GM12864 (cell line): ENCODE measurements at regions not wholly inside any gene's neighbourhood (a gene's known extent, or its start where the extent isn't known, plus 50 kb on each side); places are given as distances from the start of the nearest gene placed in this dataset.

Experiments used
- DNase-seq: peaks from one replicate; pipeline ENCODE4 v3.0.0-alpha.2; 2011; ENCODE audit warnings: low read depth
- H3K4me3 ChIP-seq: 2 replicates; pipeline ENCODE4 v1.5.1; 2011; ENCODE audit warnings: mild to moderate bottlenecking, low read depth, low read length, control low read depth
- TF ChIP-seq, protein P1 (sequence below): IDR thresholded peaks from 2 replicates; pipeline ENCODE4 v1.5.1; 2011; ENCODE audit warnings: low read depth, mild to moderate bottlenecking, moderate library complexity, low read length, control low read depth, inconsistent platforms; ENCODE audit errors: missing control alignments

DNA sequence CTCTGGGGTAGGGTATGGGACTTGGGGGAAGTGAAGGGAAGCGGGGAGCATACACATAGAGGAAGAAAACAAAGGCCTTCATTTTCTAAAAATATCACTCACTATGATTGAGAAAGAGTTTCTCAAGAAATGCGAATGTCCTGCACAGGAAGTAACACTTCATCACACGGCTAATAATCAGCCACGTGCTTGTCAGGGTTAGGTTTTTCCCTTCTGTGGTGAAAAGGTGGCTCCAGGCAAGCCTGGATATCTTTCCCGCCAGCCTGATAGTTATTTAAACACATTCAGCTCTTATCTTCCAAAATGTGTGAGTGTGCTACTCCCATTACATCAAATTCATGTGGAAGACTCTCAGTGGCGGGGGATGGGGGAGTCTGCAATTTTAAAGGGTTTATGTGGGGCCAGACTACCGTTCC lies 166.4 kb upstream of the ADO start:
- H3K4me3 ChIP-seq: no peak overlapping the region
- no peak for DNase-seq
- TF ChIP-seq, protein P1, sequence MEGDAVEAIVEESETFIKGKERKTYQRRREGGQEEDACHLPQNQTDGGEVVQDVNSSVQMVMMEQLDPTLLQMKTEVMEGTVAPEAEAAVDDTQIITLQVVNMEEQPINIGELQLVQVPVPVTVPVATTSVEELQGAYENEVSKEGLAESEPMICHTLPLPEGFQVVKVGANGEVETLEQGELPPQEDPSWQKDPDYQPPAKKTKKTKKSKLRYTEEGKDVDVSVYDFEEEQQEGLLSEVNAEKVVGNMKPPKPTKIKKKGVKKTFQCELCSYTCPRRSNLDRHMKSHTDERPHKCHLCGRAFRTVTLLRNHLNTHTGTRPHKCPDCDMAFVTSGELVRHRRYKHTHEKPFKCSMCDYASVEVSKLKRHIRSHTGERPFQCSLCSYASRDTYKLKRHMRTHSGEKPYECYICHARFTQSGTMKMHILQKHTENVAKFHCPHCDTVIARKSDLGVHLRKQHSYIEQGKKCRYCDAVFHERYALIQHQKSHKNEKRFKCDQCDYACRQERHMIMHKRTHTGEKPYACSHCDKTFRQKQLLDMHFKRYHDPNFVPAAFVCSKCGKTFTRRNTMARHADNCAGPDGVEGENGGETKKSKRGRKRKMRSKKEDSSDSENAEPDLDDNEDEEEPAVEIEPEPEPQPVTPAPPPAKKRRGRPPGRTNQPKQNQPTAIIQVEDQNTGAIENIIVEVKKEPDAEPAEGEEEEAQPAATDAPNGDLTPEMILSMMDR: no peak

DNA sequence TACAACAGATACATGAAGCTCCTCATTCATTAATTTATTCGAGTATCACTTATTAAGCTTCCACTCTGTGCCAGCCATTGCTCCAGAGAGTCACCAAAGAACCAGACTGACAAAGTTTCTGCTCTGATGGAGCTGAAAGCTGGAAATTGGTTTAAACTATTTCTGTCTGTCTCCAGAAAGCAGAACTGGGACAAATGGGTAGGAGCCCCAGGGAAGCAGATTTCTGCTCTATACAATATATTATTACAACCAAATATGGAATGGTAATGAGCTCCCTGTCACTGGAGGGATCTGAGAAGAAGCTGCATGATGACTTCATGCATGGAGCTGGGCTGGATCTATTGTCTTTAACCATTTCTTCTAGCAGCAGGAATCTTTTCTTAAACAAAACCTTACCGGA lies 165.4 kb upstream of the ADO start:
- no peak for DNase-seq
- H3K4me3 ChIP-seq: no peak overlapping the region
- TF ChIP-seq, protein P1: no peak

DNA sequence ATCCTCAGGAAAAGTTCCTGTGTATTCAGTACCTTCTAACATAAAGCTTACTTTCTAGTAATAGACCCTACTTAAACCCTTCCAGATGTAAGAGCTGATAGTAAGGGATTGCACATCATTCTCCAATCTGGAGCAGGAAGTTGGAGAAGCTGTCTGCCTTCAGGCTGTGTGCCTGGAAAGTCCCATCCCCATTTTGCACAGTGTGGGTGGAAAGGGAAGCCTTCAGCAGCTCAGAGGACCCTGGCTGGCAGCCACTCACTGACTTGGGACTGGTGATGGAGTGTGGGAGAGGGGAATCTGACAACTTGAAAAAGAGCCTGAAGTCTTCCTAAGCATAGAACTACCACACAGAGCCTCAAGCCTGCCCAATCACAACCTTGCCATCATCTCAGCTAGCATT lies 164.1 kb upstream of the ADO start:
- DNase-seq: no peak
- TF ChIP-seq, protein P1: no peak
- H3K4me3 ChIP-seq: no peak overlapping the region

DNA sequence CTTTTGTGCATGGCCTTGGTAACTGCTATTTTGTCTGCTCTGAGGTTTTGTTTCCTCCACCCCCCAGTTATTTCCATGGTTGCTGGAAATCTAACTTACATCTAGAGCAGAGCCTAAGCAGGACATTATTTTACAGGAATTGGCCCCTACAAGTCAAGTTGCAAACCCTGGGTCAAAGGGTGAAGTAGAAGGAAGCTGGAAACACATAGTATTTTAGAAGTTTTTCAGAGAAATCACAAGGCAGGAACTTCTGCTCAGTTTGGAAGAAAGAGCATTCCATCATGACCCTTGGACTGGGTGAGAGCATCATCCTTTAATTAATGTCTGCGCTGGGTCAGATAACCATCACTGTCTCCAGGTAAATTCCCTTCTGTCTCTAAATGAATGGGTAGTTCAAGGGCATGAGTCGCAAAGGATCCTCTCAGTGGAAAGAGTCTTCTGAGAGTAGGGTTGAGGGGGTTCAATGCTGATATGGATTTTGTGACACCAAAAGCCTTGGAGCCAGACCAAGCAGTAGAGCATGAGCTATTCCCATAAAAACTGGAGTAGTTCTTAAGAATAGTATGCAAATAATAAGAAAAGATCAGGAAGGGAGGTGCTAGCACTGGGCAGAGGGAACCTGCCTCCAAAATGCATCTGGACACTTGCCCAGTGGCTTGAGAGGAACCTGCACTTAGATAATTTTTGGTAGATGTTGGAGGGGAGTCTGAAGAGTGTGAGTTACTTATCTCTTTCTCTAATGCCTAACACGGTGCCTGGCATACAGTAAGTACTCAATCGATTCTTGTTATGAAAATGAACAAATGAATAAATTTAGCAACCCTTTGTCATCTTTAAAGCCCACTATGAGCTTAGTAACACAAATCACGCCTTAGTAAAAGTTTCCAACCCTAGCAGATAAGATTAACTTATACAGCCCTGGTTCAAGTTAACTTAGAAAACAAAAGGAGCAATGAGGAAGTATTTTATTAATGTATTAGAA lies 160.6 kb upstream of the ADO start:
- TF ChIP-seq, protein P1: no peak

DNA sequence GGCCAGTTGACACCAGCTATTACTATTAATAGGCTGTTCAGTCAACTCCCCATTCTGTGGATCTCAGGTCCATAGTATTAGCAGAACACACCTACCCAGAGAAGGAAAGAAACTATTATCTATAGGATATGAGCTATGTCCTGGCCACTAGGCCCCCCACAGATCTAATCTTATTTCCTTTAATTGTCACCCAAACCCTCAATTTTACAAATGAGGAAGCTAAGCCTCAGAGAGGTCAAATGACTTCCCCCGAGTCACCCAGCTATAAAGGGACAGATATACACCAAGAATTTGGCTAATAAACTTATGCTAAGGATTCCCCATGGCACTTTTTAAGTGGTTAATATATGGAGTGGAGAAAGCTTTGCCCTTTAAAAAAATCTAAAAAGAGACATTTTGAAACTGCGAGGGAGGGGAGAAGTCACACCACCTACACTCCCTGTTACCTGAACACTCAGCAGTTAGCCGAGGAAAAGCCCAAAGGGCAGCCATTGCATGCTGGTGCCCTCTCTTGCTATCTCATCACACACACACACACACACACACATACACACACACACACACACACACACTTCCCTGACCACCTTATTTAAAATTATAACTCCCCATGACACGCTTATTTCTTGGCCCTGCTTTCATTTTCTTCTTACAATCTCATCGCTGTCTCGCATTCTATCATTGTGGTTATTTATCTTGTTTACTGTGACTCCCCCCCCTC lies 157.0 kb upstream of the ADO start:
- TF ChIP-seq, protein P1: no peak
- no peak for DNase-seq

More for the DNA sequence above, 160.6 kb upstream of the ADO start:
- no peak for DNase-seq
- H3K4me3 ChIP-seq: no peak overlapping the region

DNA sequence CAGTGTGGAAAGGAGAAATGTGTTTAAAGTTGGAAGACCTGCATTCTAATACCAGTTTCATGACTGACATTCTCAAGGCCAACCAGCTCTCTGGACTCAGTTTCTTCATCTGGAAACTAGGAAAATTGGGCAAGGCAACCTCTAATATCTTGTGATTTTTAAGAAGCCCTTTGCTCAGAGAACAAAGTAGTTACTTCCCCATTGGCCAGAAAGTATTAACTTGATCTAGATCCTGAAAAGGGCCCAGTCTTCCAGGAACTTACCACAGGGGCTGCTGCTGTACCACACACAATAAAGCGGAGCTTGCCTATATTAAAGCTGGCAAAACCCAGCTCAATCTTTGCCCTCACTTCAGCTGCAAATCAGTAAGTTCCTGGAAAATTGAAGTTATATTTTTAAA lies 155.6 kb upstream of the ADO start:
- H3K4me3 ChIP-seq: no peak overlapping the region
- no peak for DNase-seq
- TF ChIP-seq, protein P1: no peak

More for the DNA sequence above, 157.0 kb upstream of the ADO start:
- H3K4me3 ChIP-seq: no peak overlapping the region
